CD14-positive monocyte (primary cell): ENCODE measurements at regions not wholly inside any gene's neighbourhood (a gene's known extent, or its start where the extent isn't known, plus 50 kb on each side); places are given as distances from the start of the nearest gene placed in this dataset.

ENCODE experiments used
- DNase-seq, 3 donors: peaks; one replicate each; pipeline ENCODE4 v3.0.0-alpha.2; 2011 to 2022
- H2AFZ ChIP-seq: 2 replicates; pipeline ENCODE4 v1.6.0; 2012; ENCODE audit warnings: mild to moderate bottlenecking, low read depth, low read length, inconsistent platforms; ENCODE audit not compliant: insufficient read depth, poor library complexity, severe bottlenecking
- H3K27ac ChIP-seq, 2 donors: 1 replicate in 1 of 2; 2 replicates in 1 of 2; pipeline ENCODE4 v1.5.1; 2012 to 2013; ENCODE audit warnings: low read length in 2 of 2, control low read depth in 1 of 2, inconsistent platforms in 1 of 2, low read depth in 1 of 2, mild to moderate bottlenecking in 1 of 2
- H3K27me3 ChIP-seq, 2 donors: one replicate each; pipeline versions ENCODE4 v1.6.0 to v1.6.1; 2011 to 2013; ENCODE audit warnings: low read length in 2 of 2; ENCODE audit not compliant: control insufficient read depth in 2 of 2, insufficient read depth in 2 of 2
- H3K36me3 ChIP-seq, 2 donors: replicated peaks in 1 of 2; 1 replicate in 1 of 2; 2 replicates in 1 of 2; pipeline versions ENCODE4 v1.5.1 to v1.6.1; 2012 to 2013; ENCODE audit warnings: low read length in 2 of 2, control low read depth in 1 of 2, inconsistent platforms in 1 of 2, mild to moderate bottlenecking in 1 of 2; ENCODE audit not compliant: insufficient read depth in 2 of 2, control insufficient read depth in 1 of 2
- H3K4me1 ChIP-seq, 2 donors: 1 replicate in 1 of 2; 2 replicates in 1 of 2; pipeline versions ENCODE4 v1.5.1 to v1.6.1; 2012 to 2013; ENCODE audit warnings: low read length in 2 of 2, control low read depth in 1 of 2, inconsistent platforms in 1 of 2, mild to moderate bottlenecking in 1 of 2, moderate library complexity in 1 of 2; ENCODE audit not compliant: insufficient read depth in 2 of 2, control insufficient read depth in 1 of 2
- H3K4me2 ChIP-seq: replicated peaks from 2 replicates; pipeline ENCODE3; 2012; ENCODE audit warnings: low read length, moderate library complexity, mild to moderate bottlenecking; ENCODE audit not compliant: poor library complexity, severe bottlenecking; ENCODE audit errors: extremely low read depth
- H3K4me3 ChIP-seq, 3 experiments: fragments of 200-600 bp in 1 of 3; sonication (generic) in 1 of 3; replicated peaks in 1 of 3; 1 replicate in 2 of 3; 2 replicates in 1 of 3; pipeline ENCODE4 v1.5.1; 2011 to 2013; ENCODE audit warnings: low read length in 3 of 3, mild to moderate bottlenecking in 3 of 3, control low read depth in 2 of 3, low read depth in 2 of 3, inconsistent platforms in 1 of 3, moderate library complexity in 1 of 3
- H3K79me2 ChIP-seq: 2 replicates; pipeline ENCODE4 v1.6.0; 2012; ENCODE audit warnings: mild to moderate bottlenecking, control low read depth, inconsistent platforms, low read length, moderate library complexity; ENCODE audit not compliant: insufficient read depth
- H3K9ac ChIP-seq: 2 replicates; pipeline ENCODE4 v1.6.0; 2017; ENCODE audit warnings: low read length, mild to moderate bottlenecking; ENCODE audit not compliant: insufficient read depth, poor library complexity, severe bottlenecking
- H3K9me3 ChIP-seq, 2 donors: replicated peaks in 1 of 2; 1 replicate in 1 of 2; 2 replicates in 1 of 2; pipeline versions ENCODE4 v1.5.1 to v1.6.1; 2012 to 2013; ENCODE audit warnings: low read length in 2 of 2, control low read depth in 1 of 2; ENCODE audit not compliant: control insufficient read depth in 1 of 2, insufficient read depth in 1 of 2
- H4K20me1 ChIP-seq: 2 replicates; pipeline ENCODE4 v1.6.0; 2012; ENCODE audit warnings: mild to moderate bottlenecking, low read length, control low read depth, moderate library complexity; ENCODE audit not compliant: insufficient read depth
- H3K27ac Mint-ChIP-seq, 7 donors: one replicate each; pipeline ENCODE4 v1.8.0; 2020; ENCODE audit warnings: mild to moderate bottlenecking in 7 of 7, mixed read lengths in 7 of 7, moderate library complexity in 6 of 7, inconsistent platforms in 2 of 7
- H3K27me3 Mint-ChIP-seq, 3 donors: one replicate each; pipeline ENCODE4 v1.8.0; 2021 to 2022; ENCODE audit warnings: low read depth in 3 of 3, mild to moderate bottlenecking in 3 of 3, mixed read lengths in 3 of 3, moderate library complexity in 3 of 3, inconsistent platforms in 1 of 3
- H3K36me3 Mint-ChIP-seq, 2 donors: one replicate each; pipeline ENCODE4 v1.8.0; 2020; ENCODE audit warnings: mixed read lengths in 2 of 2, inconsistent platforms in 1 of 2, mild to moderate bottlenecking in 1 of 2
- H3K4me1 Mint-ChIP-seq: one replicate; pipeline ENCODE4 v1.8.0; 2020; ENCODE audit warnings: mild to moderate bottlenecking, mixed read lengths
- H3K4me3 Mint-ChIP-seq, 2 donors: one replicate each; pipeline ENCODE4 v1.8.0; 2020; ENCODE audit warnings: mild to moderate bottlenecking in 2 of 2, mixed read lengths in 2 of 2, moderate library complexity in 1 of 2
- H3K9me3 Mint-ChIP-seq, 7 donors: one replicate each; pipeline ENCODE4 v1.8.0; 2020 to 2022; ENCODE audit warnings: mixed read lengths in 7 of 7, mild to moderate bottlenecking in 6 of 7, moderate library complexity in 6 of 7, inconsistent platforms in 2 of 7
- CTCF ChIP-seq: fragments of 200-600 bp; IDR thresholded peaks from one replicate; pipeline ENCODE4 v1.8.0; 2022; ENCODE audit warnings: antibody characterized with exemption, mild to moderate bottlenecking
- WGBS: methylation state at CpG from one replicate; pipeline ENCODE4 v1.1.5; 2013; ENCODE audit warnings: missing lambda C conversion rate; ENCODE audit not compliant: insufficient coverage; 5-methylcytosine and 5-hydroxymethylcytosine counted together
- intact Hi-C, 2 donors: fragments of 100-400 bp; cut with micrococcal nuclease; formaldehyde crosslinking; loops; one replicate each; pipeline versions ENCODE4 v1.15.0 to v1.15.1; 2023

GRCh38 chr14:32256576-32256975 is 53.5 kb upstream of the RNU6-8 start:
- no peak for DNase-seq

GRCh38 chr14:32258336-32258993 is 55.4 kb upstream of the RNU6-8 start:
- Histone ChIP-seq H3K4me2 (no peak overlapping the region), H3K27ac (no peak overlapping the region), H3K27me3 (no peaks in the 10 kb centered on the region), H3K4me3 (no peak overlapping the region), H4K20me1 (no peaks in the 10 kb centered on the region), H3K9ac (no peak overlapping the region), H3K9me3 (peaks cover 7 to 12% of the 10 kb centered on the region in 2 donors), H3K36me3 (no peaks in the 10 kb centered on the region), H3K4me1 (no peaks in the 10 kb centered on the region), H2AFZ (no peak overlapping the region), H3K79me2 (no peaks in the 10 kb centered on the region)
- Mint-ChIP-seq H3K4me1 (peaks cover 8% of the 10 kb centered on the region), H3K4me3 (no peak overlapping the region), H3K27ac (no peak overlapping the region), H3K9me3 (peaks cover 5 to 13% (median 10%) of the 10 kb centered on the region in 7 donors), H3K27me3 (peaks cover 0 to 2% (median 0%) of the 10 kb centered on the region in 3 donors), H3K36me3 (no peaks in the 10 kb centered on the region)
- intact Hi-C loops: loop anchor here in 1 of 2 donors (10.0 kb wide), 1 partner anchor 754 kb away; no protein-coding TSS in a partner anchor
- TF ChIP-seq CTCF: no peak
- WGBS: 88% methylated on average over 3 of the region's 3 CpGs
- no peak for DNase-seq

More at GRCh38 chr14:32256576-32256975, 53.5 kb upstream of the RNU6-8 start:
- Mint-ChIP-seq H3K36me3 (no peaks in the 10 kb centered on the region), H3K4me1 (peaks cover 8% of the 10 kb centered on the region), H3K9me3 (no peaks in the 10 kb centered on the region), H3K27me3 (peaks cover 0 to 2% (median 0%) of the 10 kb centered on the region in 3 donors), H3K27ac (no peak overlapping the region), H3K4me3 (no peak overlapping the region)
- WGBS: no CpG with 5 or more reads among the region's 1 CpG
- Histone ChIP-seq H2AFZ (no peak overlapping the region), H3K36me3 (no peaks in the 10 kb centered on the region), H3K9ac (no peak overlapping the region), H3K27ac (no peak overlapping the region), H4K20me1 (no peaks in the 10 kb centered on the region), H3K27me3 (no peaks in the 10 kb centered on the region), H3K4me2 (no peak overlapping the region), H3K4me3 (no peak overlapping the region), H3K4me1 (no peaks in the 10 kb centered on the region), H3K9me3 (no peaks in the 10 kb centered on the region), H3K79me2 (no peaks in the 10 kb centered on the region)
- intact Hi-C loops: loop anchor here in 1 of 2 donors (10.0 kb wide), 1 partner anchor 752 kb away; no protein-coding TSS in a partner anchor
- TF ChIP-seq CTCF: no peak
